Activated CD4-positive, alpha-beta memory T cell treated with anti-CD3 and anti-CD28 coated beads, Interleukin-2, amount 10 ng/mL, durations not matched to agents 7 days and 5 days (primary cell): ENCODE measurements at regions not wholly inside any gene's neighbourhood (a gene's known extent, or its start where the extent isn't known, plus 50 kb on each side); places are given as distances from the start of the nearest gene placed in this dataset.
"Not testable (repeated sequence)": the region's sequence is repeated elsewhere in the genome, so short reads cannot be mapped to it uniquely, and the experiment has no call there.

Source experiments
- CTCF ChIA-PET: fragments of 350-600 bp; sonication (Branson Sonifier 250); formaldehyde crosslinking; loops from one replicate; lab custom pipeline; 2021; ENCODE audit warnings: antibody characterized with exemption, inconsistent platforms; lab: Charles Lee
- POLR2A ChIA-PET: fragments of 350-600 bp; sonication (Branson Sonifier 250); formaldehyde crosslinking; loops from one replicate; lab custom pipeline; 2021; ENCODE audit warnings: antibody characterized with exemption; lab: Charles Lee
- DNase-seq: peaks from one replicate; pipeline ENCODE4 v3.0.0-alpha.2; 2020
- H3K27ac Mint-ChIP-seq: one replicate; pipeline ENCODE4 v1.8.0; 2021; ENCODE audit warnings: mild to moderate bottlenecking, mixed read lengths
- H3K27me3 Mint-ChIP-seq: one replicate; pipeline ENCODE4 v1.8.0; 2021; ENCODE audit warnings: mixed read lengths
- H3K36me3 Mint-ChIP-seq: one replicate; pipeline ENCODE4 v1.8.0; 2021; ENCODE audit warnings: low read depth, mixed read lengths
- H3K4me1 Mint-ChIP-seq: one replicate; pipeline ENCODE4 v1.8.0; 2021; ENCODE audit warnings: mixed read lengths
- H3K4me3 Mint-ChIP-seq: one replicate; pipeline ENCODE4 v1.8.0; 2021; ENCODE audit warnings: mild to moderate bottlenecking, mixed read lengths
- H3K9me3 Mint-ChIP-seq: one replicate; pipeline ENCODE4 v1.8.0; 2021; ENCODE audit warnings: mixed read lengths

DNA sequence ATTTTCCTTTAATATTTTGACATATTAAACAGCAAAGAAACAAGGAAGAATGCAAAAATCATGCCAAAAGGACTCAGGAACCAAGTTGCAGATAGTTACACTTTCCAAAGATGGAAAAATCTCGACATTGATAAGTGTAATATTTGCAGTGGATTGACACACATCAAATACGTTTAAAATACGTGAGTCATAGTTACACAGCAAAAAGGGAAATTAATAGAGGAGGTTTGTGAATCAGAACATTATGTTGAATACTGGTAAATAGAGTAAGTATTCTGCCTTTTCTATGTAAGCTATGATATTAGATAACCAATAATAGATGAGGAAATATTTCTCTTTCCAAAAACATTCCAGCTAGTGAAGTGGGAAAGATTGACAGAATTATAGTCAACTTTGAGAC lies 1761.3 kb upstream of the IGFBP7 start:
- Mint-ChIP-seq H3K27ac (no peak overlapping the region), H3K36me3 (no peaks in the 10 kb centered on the region), H3K9me3 (no peaks in the 10 kb centered on the region), H3K4me3 (no peak overlapping the region), H3K27me3 (no peaks in the 10 kb centered on the region), H3K4me1 (no peaks in the 10 kb centered on the region)
- no peak for DNase-seq
- POLR2A ChIA-PET = no interaction called here
- CTCF ChIA-PET = no interaction called here

DNA sequence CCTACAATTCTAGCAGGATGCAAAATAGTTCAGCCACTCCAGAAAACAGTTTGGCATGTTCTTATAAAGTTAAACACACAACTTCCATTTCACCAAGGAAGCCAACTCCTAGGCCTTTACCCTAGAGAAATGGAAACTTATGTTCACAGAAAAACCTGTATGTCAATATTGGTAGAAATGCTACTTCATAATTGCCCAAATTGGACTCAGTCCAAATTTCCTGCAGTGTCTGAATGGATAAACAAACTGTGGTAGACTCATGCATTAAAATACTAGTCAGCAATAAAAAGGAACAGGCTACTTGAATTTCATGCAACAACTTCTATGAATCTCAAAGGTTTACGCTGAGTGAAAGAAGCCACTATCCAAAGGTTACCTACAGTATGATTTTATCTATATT lies 1738.8 kb upstream of the IGFBP7 start:
- no peaks in the 10 kb centered on the region for H3K27me3 Mint-ChIP-seq
- peaks cover 4% of the 10 kb centered on the region for H3K9me3 Mint-ChIP-seq
- no peaks in the 10 kb centered on the region for H3K36me3 Mint-ChIP-seq
- no peak overlapping the region for H3K27ac Mint-ChIP-seq
- H3K4me3 Mint-ChIP-seq = no peak overlapping the region
- CTCF ChIA-PET = no interaction called here
- no peaks in the 10 kb centered on the region for H3K4me1 Mint-ChIP-seq
- POLR2A ChIA-PET = no interaction called here
- no peak for DNase-seq

DNA sequence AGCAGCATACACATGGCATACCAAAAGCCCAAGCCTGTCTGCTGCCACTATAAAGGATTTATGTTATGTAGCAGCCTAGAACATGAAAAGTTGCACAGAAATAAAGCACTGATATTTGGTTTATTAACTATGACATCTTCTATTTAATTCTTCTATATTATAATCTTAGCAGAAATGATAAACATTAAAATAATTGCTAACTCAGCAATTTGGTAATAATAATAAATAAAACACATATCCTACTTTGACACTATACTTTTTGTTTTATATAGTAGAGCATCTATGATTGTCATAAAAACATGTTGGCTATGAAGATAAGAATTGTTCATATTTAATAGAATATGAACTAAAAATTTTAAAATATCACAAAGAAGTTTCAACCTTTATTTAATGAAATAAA lies 1733.3 kb upstream of the IGFBP7 start:
- Mint-ChIP-seq H3K9me3 (peaks cover 7% of the 10 kb centered on the region), H3K27ac (no peak overlapping the region), H3K4me1 (no peaks in the 10 kb centered on the region), H3K27me3 (no peaks in the 10 kb centered on the region), H3K36me3 (no peaks in the 10 kb centered on the region), H3K4me3 (no peak overlapping the region)
- ChIA-PET CTCF (no interaction called here), POLR2A (no interaction called here)
- DNase-seq = no peak

DNA sequence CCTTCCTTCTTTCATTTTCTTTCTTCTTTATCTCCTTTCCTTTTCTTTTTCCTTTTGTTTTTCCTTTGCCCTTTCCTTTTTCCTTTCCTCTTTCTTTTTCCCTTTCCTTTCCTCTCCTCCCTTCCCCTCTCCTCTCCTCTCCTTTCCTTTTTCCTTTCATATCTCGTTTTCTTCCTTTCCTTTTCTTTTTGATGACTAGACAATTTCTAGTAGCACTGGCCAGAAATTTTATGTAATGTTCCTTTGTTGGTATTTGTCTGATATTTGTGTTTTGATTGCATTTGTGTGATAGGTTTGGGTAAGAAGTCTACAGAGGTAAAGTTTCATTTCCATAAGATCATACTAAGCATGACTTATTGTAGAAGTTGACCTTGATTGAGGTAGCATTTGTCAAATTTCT lies 1722.9 kb upstream of the IGFBP7 start:
- Mint-ChIP-seq H3K4me3 (no peak overlapping the region), H3K27ac (no peak overlapping the region), H3K4me1 (no peaks in the 10 kb centered on the region), H3K27me3 (no peaks in the 10 kb centered on the region), H3K36me3 (no peaks in the 10 kb centered on the region), H3K9me3 (peaks cover 8% of the 10 kb centered on the region)
- CTCF ChIA-PET = no interaction called here
- POLR2A ChIA-PET = no interaction called here
- no peak for DNase-seq

DNA sequence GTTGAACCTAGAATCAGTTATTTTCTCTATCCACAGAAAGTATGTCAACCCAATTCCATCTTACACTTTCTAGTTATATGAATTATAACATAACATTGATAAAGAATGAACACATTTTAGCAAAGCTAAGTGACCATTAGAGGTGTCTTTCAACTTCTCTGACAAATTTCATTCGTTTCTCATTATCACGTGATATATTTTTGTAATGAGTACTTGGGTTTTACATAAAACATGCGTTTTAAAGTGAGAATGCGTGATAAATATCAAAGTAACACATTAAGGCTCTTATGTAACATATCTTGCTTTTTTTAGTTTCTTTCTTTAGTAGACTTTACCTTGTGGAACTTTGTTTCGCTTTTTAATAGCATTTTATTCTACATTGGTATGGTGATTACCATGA lies 1715.1 kb upstream of the IGFBP7 start:
- no peaks in the 10 kb centered on the region for H3K27me3 Mint-ChIP-seq
- POLR2A ChIA-PET = no interaction called here
- H3K4me3 Mint-ChIP-seq = no peak overlapping the region
- peaks cover 13% of the 10 kb centered on the region for H3K9me3 Mint-ChIP-seq
- no peak for DNase-seq
- no peak overlapping the region for H3K27ac Mint-ChIP-seq
- no peaks in the 10 kb centered on the region for H3K36me3 Mint-ChIP-seq
- no peaks in the 10 kb centered on the region for H3K4me1 Mint-ChIP-seq
- CTCF ChIA-PET = no interaction called here

DNA sequence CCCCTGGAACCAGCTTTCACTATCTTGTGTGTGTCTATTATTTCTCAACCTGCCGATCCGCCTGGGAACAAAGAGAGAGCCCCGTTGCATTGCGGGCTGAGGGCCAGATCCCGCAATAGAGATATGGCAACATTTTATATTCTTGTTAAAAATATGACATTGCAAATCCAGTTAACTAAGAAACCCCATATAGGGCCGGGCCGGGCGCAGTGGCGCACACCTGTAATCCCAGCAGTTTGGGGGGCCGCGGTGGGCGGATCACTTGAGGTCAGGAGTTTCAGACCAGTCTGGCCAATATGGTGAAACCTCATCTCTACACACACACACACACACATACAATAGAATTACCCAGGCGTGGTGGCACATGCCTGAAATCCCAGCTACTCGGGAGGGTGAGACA lies 1708.4 kb upstream of the IGFBP7 start:
- H3K27ac Mint-ChIP-seq, H3K36me3 Mint-ChIP-seq, DNase-seq, H3K4me3 Mint-ChIP-seq, POLR2A ChIA-PET, H3K27me3 Mint-ChIP-seq, H3K4me1 Mint-ChIP-seq, CTCF ChIA-PET, H3K9me3 Mint-ChIP-seq: not testable (repeated sequence)

DNA sequence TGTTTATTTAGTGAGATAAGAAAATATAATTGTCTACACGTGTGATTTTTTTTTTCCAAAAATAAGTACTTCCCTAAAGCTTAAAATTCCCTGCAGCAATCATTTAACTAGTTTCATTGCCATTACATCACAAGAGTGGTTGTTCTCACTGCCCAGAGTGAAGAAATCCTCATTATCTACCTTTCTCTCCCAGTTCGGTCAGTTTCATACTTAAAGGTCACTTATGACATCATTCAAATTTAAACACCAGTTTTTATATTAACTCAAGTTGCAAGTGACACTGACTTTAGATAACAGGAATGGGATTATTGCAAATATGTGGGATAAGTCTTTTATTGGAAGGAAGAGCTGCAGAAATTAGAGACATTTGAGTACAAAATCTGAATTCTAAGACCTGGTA lies 1699.8 kb upstream of the IGFBP7 start:
- Mint-ChIP-seq H3K4me3 (no peak overlapping the region), H3K36me3 (no peaks in the 10 kb centered on the region), H3K27ac (no peak overlapping the region), H3K4me1 (no peaks in the 10 kb centered on the region), H3K27me3 (no peaks in the 10 kb centered on the region), H3K9me3 (peaks cover 9% of the 10 kb centered on the region)
- POLR2A ChIA-PET = no interaction called here
- DNase-seq = no peak
- CTCF ChIA-PET = no interaction called here

DNA sequence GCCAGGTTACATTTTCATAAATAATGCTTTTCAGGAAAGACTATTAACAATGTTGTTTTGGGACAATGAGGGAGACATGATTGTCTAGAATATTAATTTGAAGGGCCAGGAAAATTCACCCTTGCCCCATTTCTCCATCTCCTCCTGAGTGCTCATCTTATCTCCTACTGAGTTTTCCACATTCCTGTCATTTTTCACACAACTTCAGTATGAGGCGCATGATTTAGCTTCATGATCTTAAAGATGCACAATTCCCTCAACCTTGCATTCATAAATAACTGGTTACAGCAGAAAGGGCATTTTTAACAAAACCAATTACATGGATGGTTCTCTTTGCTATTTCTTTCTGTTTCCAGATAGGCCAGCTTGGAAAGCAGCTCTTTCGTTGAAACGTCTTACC lies 1699.2 kb upstream of the IGFBP7 start:
- Mint-ChIP-seq H3K36me3 (no peaks in the 10 kb centered on the region), H3K4me1 (no peaks in the 10 kb centered on the region), H3K4me3 (no peak overlapping the region), H3K9me3 (peaks cover 9% of the 10 kb centered on the region), H3K27ac (no peak overlapping the region), H3K27me3 (no peaks in the 10 kb centered on the region)
- ChIA-PET POLR2A (no interaction called here), CTCF (no interaction called here)
- no peak for DNase-seq

DNA sequence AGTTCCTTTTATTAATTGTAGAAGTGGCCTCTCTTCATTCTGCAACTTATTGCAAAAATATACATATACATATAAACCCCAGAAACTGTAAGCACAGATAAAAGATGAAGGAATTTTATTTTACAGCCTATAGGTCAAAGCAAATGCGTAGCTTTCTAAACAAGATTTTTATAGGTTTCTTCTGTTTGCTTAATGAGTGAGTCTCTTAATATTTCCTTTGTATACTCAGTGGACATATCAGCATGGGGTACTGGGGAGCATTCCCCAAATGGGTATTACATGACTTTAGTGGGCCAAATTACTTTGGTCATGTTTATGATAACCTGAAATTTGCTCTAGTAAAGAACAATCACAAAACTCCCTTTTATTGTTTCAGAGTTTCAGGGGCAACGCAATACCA lies 1698.6 kb upstream of the IGFBP7 start:
- Mint-ChIP-seq H3K4me1 (no peaks in the 10 kb centered on the region), H3K27ac (no peak overlapping the region), H3K9me3 (peaks cover 9% of the 10 kb centered on the region), H3K4me3 (no peak overlapping the region), H3K27me3 (no peaks in the 10 kb centered on the region), H3K36me3 (no peaks in the 10 kb centered on the region)
- DNase-seq = no peak
- CTCF ChIA-PET = no interaction called here
- POLR2A ChIA-PET = no interaction called here

DNA sequence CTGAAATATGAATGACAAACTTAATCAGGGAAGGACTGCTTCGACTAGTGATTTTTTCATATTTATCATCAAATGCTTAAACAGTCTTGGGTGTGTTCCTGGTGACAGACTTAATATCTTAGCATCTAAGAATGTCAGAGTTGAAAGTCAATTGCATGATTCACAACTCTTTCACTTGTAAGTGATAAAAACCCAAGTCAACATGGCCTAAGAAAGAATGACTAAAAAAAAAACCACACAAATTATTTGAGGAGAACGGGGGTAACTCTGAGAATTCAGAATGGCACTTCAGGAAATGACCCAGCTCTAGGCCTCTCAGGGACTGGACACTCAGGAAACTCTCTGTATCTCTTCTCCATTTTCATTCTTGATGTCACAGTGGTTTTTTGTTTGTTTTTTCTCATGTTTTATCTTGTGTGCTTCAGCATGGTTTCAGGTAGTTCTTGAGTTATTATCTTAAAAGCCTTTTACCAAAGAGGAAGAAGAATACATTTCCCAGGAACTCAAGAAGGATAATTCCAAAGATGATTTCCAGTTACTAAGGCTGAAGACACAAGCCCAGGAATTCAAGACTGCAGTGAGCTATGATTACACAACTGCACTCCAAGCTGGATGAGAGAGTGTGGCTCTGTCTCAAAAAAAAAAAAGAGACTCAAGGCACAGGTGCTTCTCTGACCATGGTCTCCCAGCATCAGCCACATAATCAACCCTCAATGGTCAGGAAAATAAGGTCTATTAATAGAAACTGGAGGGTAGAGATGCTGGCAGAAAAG lies 1697.8 kb upstream of the IGFBP7 start:
- Mint-ChIP-seq H3K27me3 (no peaks in the 10 kb centered on the region), H3K36me3 (no peaks in the 10 kb centered on the region), H3K9me3 (peaks cover 11% of the 10 kb centered on the region), H3K4me3 (no peak overlapping the region), H3K4me1 (no peaks in the 10 kb centered on the region), H3K27ac (no peak overlapping the region)
- no peak for DNase-seq
- POLR2A ChIA-PET = no interaction called here
- CTCF ChIA-PET = interaction anchor here (0.6 kb wide), 1 partner anchor 35 kb away, joined by 3 read pairs; no protein-coding TSS in a partner anchor

DNA sequence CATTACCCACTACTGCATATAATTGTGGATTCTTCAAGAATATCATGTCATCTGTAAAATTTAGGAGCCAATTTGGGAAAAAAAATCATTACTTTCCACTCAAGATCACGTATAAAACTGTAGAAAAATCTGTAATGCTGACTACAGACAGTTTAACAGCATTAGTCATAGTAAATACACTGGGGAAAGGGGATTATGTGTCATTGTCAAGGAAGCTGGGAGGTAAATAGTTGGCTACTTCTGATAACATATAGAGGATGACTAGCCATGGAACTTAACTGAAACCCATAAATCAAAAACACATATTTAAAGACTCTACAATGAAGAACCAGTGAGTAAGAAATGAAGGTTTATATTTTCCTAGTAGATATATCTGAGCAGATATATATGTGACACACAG lies 1666.4 kb upstream of the IGFBP7 start:
- Mint-ChIP-seq H3K36me3 (no peaks in the 10 kb centered on the region), H3K4me3 (no peak overlapping the region)

DNA sequence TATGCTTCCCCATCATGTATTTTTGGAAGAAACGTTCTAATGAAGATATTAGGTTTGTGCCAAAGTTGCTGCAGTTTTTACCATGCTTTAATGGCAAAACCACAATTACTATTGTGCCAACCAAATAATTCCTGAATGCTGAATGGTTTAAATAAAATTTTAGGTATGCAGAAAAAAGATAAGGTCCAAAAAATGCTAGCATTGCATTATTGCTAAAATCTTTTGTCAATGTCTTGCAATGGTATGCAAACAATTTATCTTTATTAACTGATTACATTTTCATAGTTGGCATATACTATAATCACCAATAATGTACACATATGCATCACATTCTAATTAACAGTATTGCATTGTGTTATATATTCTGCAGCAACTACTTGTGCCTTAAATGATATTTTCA lies 1657.4 kb upstream of the IGFBP7 start:
- H3K27ac Mint-ChIP-seq = no peak overlapping the region
- H3K9me3 Mint-ChIP-seq = peaks cover 5% of the 10 kb centered on the region
- no peaks in the 10 kb centered on the region for H3K4me1 Mint-ChIP-seq
- H3K27me3 Mint-ChIP-seq = no peaks in the 10 kb centered on the region
- no peak overlapping the region for H3K4me3 Mint-ChIP-seq
- CTCF ChIA-PET = no interaction called here
- no peak for DNase-seq
- no peaks in the 10 kb centered on the region for H3K36me3 Mint-ChIP-seq
- POLR2A ChIA-PET = no interaction called here

More for the DNA sequence above, 1666.4 kb upstream of the IGFBP7 start:
- Mint-ChIP-seq H3K27ac (no peak overlapping the region), H3K4me1 (no peaks in the 10 kb centered on the region), H3K9me3 (peaks cover 2% of the 10 kb centered on the region), H3K27me3 (no peaks in the 10 kb centered on the region)
- no peak for DNase-seq
- POLR2A ChIA-PET = no interaction called here
- CTCF ChIA-PET = no interaction called here

DNA sequence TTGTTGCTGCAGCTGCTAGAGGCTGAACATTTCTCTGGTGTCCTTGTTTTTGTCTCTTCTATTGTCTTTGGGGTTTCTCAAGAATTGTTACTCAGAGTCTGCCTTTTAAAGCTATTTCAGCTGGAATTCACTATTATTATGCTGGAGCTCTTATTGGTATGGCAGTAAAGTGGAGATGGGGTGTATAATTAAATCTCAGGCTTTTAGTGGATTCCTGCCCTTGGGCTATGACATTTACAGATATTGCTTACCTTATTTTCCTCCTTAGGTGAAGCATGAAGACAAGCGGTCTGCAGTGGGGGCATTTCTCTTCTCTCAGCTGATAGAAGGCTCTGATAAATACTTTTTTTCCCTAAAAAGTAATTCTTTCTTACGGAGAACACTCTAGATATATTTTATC lies 1656.6 kb upstream of the IGFBP7 start:
- Mint-ChIP-seq H3K27ac (no peak overlapping the region), H3K4me3 (no peak overlapping the region), H3K36me3 (no peaks in the 10 kb centered on the region), H3K9me3 (peaks cover 5% of the 10 kb centered on the region), H3K27me3 (no peaks in the 10 kb centered on the region), H3K4me1 (no peaks in the 10 kb centered on the region)
- no peak for DNase-seq
- POLR2A ChIA-PET = no interaction called here
- CTCF ChIA-PET = no interaction called here

DNA sequence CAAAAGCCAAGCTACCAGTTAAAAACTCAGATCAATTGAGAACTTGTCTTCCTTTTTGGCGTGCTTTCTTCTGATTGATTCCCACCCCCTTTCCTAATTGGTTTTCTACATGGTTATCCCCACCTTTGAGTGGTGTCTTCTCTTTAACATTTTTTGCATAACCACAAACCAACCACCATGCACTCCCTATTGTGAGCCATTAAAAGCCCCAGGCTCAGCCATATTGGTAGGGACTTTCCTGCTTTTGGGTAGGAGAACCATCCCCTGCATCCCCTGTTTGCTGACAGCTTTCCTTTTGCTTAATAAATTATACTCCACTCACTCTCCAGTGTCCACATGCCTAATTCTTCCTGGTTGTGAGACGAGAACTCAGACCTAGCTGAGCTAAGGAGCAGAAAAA lies 1651.4 kb upstream of the IGFBP7 start:
- no peak for DNase-seq
- no peaks in the 10 kb centered on the region for H3K4me1 Mint-ChIP-seq
- H3K27me3 Mint-ChIP-seq = no peaks in the 10 kb centered on the region
- ChIA-PET CTCF (no interaction called here), POLR2A (no interaction called here)
- peaks cover 6% of the 10 kb centered on the region for H3K9me3 Mint-ChIP-seq
- no peak overlapping the region for H3K4me3 Mint-ChIP-seq
- H3K27ac Mint-ChIP-seq = no peak overlapping the region
- H3K36me3 Mint-ChIP-seq = no peaks in the 10 kb centered on the region
